GM23248 (cell line): ENCODE measurements at regions not wholly inside any gene's neighbourhood (a gene's known extent, or its start where the extent isn't known, plus 50 kb on each side); places are given as distances from the start of the nearest gene placed in this dataset.

Source experiments
- EZH2 ChIP-seq: fragments of 200-600 bp; sonication (generic); IDR thresholded peaks from 2 replicates; pipeline ENCODE4 v1.6.1; 2018; ENCODE audit warnings: antibody characterized with exemption, mild to moderate bottlenecking; ENCODE audit not compliant: insufficient read depth, poor library complexity, severe bottlenecking
- EZH2phosphoT487 ChIP-seq: fragments of 200-600 bp; sonication (generic); IDR thresholded peaks from 2 replicates; pipeline ENCODE4 v1.6.1; 2018; ENCODE audit warnings: antibody characterized with exemption, moderate library complexity, mild to moderate bottlenecking, low read depth; ENCODE audit not compliant: insufficient read depth

DNA sequence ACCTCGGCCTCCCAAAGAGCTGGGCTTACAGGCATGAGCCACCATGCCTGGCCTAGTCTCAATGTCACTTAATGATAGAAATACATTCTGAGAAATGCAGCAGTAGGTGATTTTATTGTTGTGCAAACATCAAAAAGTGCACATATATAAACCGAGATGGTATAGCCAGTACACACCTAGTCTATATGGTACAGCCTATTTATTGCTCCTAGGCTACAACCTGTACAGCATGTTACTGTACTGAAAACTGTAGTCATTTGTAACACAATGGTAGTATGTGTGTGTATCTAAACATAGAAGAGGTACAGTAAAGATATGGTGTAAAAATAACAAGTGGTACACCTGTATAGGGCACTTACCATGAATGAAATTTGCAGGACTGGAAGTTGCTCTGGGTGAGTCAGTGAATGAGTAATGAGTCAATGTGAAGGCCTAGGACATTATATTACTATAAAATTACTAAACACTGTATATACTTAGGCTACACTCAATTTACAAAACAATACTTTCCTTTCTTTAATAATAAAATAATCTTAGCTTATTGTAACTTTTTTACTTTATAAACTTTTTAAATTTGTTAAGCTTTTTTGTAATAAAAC, 166.7 kb upstream of the SYT1 start:
- no peak for TF ChIP-seq EZH2
- TF ChIP-seq EZH2phosphoT487: no peak
